Adipocyte (in vitro differentiated cells): ENCODE measurements at regions not wholly inside any gene's neighbourhood (a gene's known extent, or its start where the extent isn't known, plus 50 kb on each side); places are given as distances from the start of the nearest gene placed in this dataset.

Source experiments
- DNase-seq: peaks from one replicate; pipeline ENCODE4 v3.0.0-alpha.2; 2015; ENCODE audit warnings: low read depth
- H3K27me3 ChIP-seq: replicated peaks from 2 replicates; pipeline ENCODE4 v1.7.0; 2013; ENCODE audit warnings: mild to moderate bottlenecking, low read length, moderate library complexity; ENCODE audit not compliant: control insufficient read depth, insufficient read depth
- H3K36me3 ChIP-seq: 2 replicates; pipeline ENCODE4 v1.7.0; 2013; ENCODE audit warnings: low read length, mild to moderate bottlenecking, moderate library complexity; ENCODE audit not compliant: control insufficient read depth, insufficient read depth, severe bottlenecking
- H3K4me1 ChIP-seq: 2 replicates; pipeline ENCODE4 v1.7.0; 2013; ENCODE audit warnings: mild to moderate bottlenecking, low read length, moderate library complexity; ENCODE audit not compliant: control insufficient read depth, insufficient read depth
- H3K4me3 ChIP-seq: 2 replicates; pipeline ENCODE4 v1.7.0; 2013; ENCODE audit warnings: mild to moderate bottlenecking, low read length, moderate library complexity
- H3K9ac ChIP-seq: 2 replicates; pipeline ENCODE4 v1.7.0; 2013; ENCODE audit warnings: mild to moderate bottlenecking, low read length, moderate library complexity
- H3K9me3 ChIP-seq: 2 replicates; pipeline ENCODE4 v1.7.0; 2013; ENCODE audit warnings: mild to moderate bottlenecking, low read length, moderate library complexity; ENCODE audit not compliant: control insufficient read depth

GRCh38 chr14:42370056-42370455, 763.4 kb downstream of the LRFN5 start:
- DNase-seq: no peak
- no peak overlapping the region for H3K4me3 ChIP-seq
- peaks cover under 1% of the 10 kb centered on the region for H3K4me1 ChIP-seq
- no peaks in the 10 kb centered on the region for H3K9me3 ChIP-seq
- H3K36me3 ChIP-seq: no peaks in the 10 kb centered on the region
- no peak overlapping the region for H3K9ac ChIP-seq
- H3K27me3 ChIP-seq: no peaks in the 10 kb centered on the region

DNA sequence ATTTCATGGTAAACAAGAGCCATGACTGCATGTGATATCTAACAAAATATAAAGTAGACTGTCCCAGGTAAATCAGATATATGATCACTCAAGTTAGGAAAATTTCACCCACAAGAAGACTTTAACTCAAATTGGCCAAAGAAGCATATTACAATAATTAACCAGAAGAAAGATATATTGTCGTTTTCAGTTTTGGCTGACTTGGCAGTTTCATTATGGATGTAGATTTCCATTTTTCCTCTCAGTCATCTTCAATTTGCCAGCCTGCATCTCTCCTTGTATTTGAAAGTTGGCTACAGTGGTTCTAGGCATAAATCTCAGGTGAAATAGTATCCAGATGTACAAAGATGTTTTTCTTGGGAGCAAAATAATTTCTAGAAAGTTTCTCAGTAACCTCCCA, 761.6 kb downstream of the LRFN5 start:
- Histone ChIP-seq H3K4me1 (peaks cover 11% of the 10 kb centered on the region), H3K9ac (no peak overlapping the region), H3K9me3 (no peaks in the 10 kb centered on the region), H3K36me3 (no peaks in the 10 kb centered on the region), H3K27me3 (no peaks in the 10 kb centered on the region), H3K4me3 (no peak overlapping the region)
- no peak for DNase-seq

- H3K9ac ChIP-seq: no peak overlapping the region
- no peak for DNase-seq
- no peaks in the 10 kb centered on the region for H3K27me3 ChIP-seq
- H3K36me3 ChIP-seq: no peaks in the 10 kb centered on the region
- H3K9me3 ChIP-seq: no peaks in the 10 kb centered on the region
- no peaks in the 10 kb centered on the region for H3K4me1 ChIP-seq
- no peak overlapping the region for H3K4me3 ChIP-seq
These were observed 746.6 kb downstream of the LRFN5 start for GRCh38 chr14:42353315-42353714.

DNA sequence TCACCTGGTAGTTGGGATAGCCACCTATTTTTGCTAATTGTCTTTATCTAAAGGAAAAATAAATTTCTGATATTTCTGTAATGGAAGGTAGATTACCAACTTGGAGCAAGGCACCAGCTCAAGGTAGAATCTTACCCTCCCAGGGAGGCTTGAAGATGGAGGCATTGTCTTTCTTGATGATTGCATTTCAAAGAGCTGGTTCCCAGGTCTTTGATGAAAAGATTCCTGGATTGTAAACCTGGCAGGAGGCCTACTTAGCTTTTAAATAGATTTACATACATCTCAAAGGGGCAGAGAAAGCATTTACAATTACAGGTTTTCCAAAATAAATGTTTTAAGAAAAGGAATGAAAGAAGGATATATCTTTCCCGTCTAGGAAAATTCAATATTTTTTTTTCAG, 729.2 kb downstream of the LRFN5 start:
- Histone ChIP-seq H3K4me3 (no peak overlapping the region), H3K9ac (no peak overlapping the region), H3K9me3 (no peaks in the 10 kb centered on the region), H3K4me1 (no peaks in the 10 kb centered on the region), H3K27me3 (no peaks in the 10 kb centered on the region), H3K36me3 (no peaks in the 10 kb centered on the region)
- no peak for DNase-seq

GRCh38 chr14:42334931-42335330, 728.3 kb downstream of the LRFN5 start:
- no peaks in the 10 kb centered on the region for H3K27me3 ChIP-seq
- H3K4me3 ChIP-seq: no peak overlapping the region
- no peaks in the 10 kb centered on the region for H3K36me3 ChIP-seq
- no peak overlapping the region for H3K9ac ChIP-seq
- H3K9me3 ChIP-seq: no peaks in the 10 kb centered on the region
- no peak for DNase-seq
- no peaks in the 10 kb centered on the region for H3K4me1 ChIP-seq

GRCh38 chr14:42323426-42323825, 716.8 kb downstream of the LRFN5 start:
- Histone ChIP-seq H3K9ac (no peak overlapping the region), H3K9me3 (no peaks in the 10 kb centered on the region), H3K4me1 (no peaks in the 10 kb centered on the region), H3K4me3 (no peak overlapping the region), H3K27me3 (no peaks in the 10 kb centered on the region), H3K36me3 (no peaks in the 10 kb centered on the region)
- DNase-seq: no peak

DNA sequence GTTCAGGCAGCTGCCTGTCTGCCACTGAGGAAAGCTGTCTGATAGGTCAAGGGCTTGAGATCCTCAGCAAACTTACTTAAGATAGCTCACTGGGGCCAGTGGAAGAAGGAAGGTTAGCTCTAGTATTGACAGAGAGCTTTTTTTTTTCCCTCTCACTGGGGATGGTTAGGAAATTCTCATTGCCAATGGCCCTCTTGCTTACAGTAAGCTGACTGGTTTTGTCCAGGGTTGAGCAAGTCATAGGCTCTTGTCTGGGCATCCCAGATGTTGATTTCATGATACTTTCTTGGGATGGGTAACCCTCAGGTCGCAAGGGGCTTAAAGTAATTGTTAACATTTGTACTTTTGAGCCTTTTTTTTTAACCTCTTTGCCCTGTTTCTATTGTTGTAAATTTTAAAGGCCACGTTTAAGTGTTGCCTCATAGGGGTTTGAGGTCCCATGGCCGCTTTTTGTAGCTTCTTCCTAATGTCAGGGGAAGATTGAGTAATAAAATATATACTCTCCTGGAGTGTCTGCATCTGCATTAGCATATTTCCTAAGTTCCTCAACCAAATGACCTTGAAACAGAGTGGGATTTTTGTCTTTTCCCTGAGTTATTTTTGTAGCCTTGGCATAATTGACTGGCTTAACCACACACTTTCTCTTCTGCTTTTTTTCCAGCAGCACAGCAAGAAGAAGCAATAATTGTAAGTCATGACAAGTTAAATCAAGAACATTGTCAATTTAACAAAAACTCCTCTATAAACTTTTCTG, 716.0 kb downstream of the LRFN5 start:
- Histone ChIP-seq H3K4me3 (no peak overlapping the region), H3K36me3 (no peaks in the 10 kb centered on the region), H3K9ac (no peak overlapping the region), H3K4me1 (no peaks in the 10 kb centered on the region), H3K9me3 (no peaks in the 10 kb centered on the region), H3K27me3 (no peaks in the 10 kb centered on the region)
- no peak for DNase-seq

- Histone ChIP-seq H3K9me3 (no peaks in the 10 kb centered on the region), H3K9ac (no peak overlapping the region), H3K4me3 (no peak overlapping the region), H3K4me1 (no peaks in the 10 kb centered on the region), H3K36me3 (no peaks in the 10 kb centered on the region), H3K27me3 (no peaks in the 10 kb centered on the region)
- DNase-seq: no peak
These were observed 713.3 kb downstream of the LRFN5 start for GRCh38 chr14:42319996-42320395.

DNA sequence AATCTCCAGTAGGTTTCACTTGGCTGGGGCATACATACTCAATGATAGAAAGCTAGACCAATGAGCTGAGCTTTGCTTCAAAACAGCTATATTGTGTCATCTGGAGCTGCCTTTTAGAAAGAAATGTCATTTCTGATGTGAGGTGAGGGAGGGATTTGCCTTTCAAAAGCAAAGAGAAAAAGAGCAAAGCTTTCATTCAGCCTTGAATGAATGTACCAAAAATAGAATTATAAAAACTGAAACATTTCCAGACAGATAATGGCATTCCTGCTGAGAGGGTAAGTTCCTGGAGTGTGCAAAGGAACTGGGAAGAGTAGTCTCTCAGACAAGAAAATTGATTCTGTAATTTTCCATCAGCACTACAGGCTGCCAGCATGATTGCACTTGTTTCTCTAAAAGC, 710.0 kb downstream of the LRFN5 start:
- Histone ChIP-seq H3K4me1 (no peaks in the 10 kb centered on the region), H3K9ac (no peak overlapping the region), H3K9me3 (no peaks in the 10 kb centered on the region), H3K4me3 (no peak overlapping the region), H3K36me3 (no peaks in the 10 kb centered on the region), H3K27me3 (no peaks in the 10 kb centered on the region)
- no peak for DNase-seq

GRCh38 chr14:42311876-42312275, 705.2 kb downstream of the LRFN5 start:
- no peak for DNase-seq
- H3K9ac ChIP-seq: no peak overlapping the region
- peaks cover 11% of the 10 kb centered on the region for H3K9me3 ChIP-seq
- no peaks in the 10 kb centered on the region for H3K36me3 ChIP-seq
- no peak overlapping the region for H3K4me3 ChIP-seq
- H3K27me3 ChIP-seq: no peaks in the 10 kb centered on the region
- H3K4me1 ChIP-seq: no peaks in the 10 kb centered on the region

GRCh38 chr14:42307239-42307825, 700.7 kb downstream of the LRFN5 start:
- H3K27me3 ChIP-seq: no peaks in the 10 kb centered on the region
- H3K36me3 ChIP-seq: no peaks in the 10 kb centered on the region
- H3K4me3 ChIP-seq: no peak overlapping the region
- H3K4me1 ChIP-seq: no peaks in the 10 kb centered on the region
- H3K9me3 ChIP-seq: peaks cover 16% of the 10 kb centered on the region
- DNase-seq: no peak
- no peak overlapping the region for H3K9ac ChIP-seq

DNA sequence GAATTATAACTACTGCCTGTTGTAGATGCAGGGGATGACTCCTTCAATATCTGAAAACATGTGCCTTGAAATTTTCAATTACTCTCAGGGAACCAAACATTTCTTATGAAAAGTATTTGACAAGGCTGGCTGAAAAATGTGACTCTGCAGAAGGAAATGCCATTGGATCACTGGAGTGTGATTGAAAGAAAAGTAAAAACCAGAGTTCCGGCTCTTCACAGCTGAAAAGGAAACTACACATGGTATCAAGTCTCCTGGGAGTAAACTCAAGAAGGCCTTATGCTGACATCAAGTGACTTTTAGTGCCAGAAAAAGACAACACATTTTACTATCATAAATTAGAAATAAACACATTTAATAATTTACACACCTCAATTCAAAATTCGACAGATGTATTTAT, 693.0 kb downstream of the LRFN5 start:
- H3K9me3 ChIP-seq: no peaks in the 10 kb centered on the region
- H3K4me3 ChIP-seq: no peak overlapping the region
- no peak overlapping the region for H3K9ac ChIP-seq
- H3K4me1 ChIP-seq: no peaks in the 10 kb centered on the region
- H3K27me3 ChIP-seq: no peaks in the 10 kb centered on the region
- no peaks in the 10 kb centered on the region for H3K36me3 ChIP-seq
- no peak for DNase-seq
